MM.1S (cell line): ENCODE measurements at regions not wholly inside any gene's neighbourhood (a gene's known extent, or its start where the extent isn't known, plus 50 kb on each side); places are given as distances from the start of the nearest gene placed in this dataset.

ENCODE experiments used
- CTCF ChIP-seq: fragments of 300-600 bp; sonication (generic); IDR thresholded peaks from 2 replicates; pipeline ENCODE4 v1.5.1; 2016; ENCODE audit warnings: antibody characterized with exemption, low read length, mixed read lengths
- EZH2 ChIP-seq: fragments of 300-600 bp; sonication (generic); optimal IDR thresholded peaks from 2 replicates; pipeline ENCODE3; 2017; ENCODE audit warnings: low read depth, mild to moderate bottlenecking, antibody characterized with exemption, low read length, mixed read lengths
- EZH2phosphoT487 ChIP-seq: fragments of 300-600 bp; sonication (generic); IDR thresholded peaks from 2 replicates; pipeline ENCODE4 v1.6.1; 2018; ENCODE audit warnings: antibody characterized with exemption, low read length

GRCh38 chr22:46056546-46057245, 79.7 kb upstream of the WNT7B start:
- TF ChIP-seq CTCF (no peak), EZH2phosphoT487 (no peak), EZH2 (no peak)
